ENCODE measurements at regions not wholly inside any gene's neighbourhood (a gene's known extent, or its start where the extent isn't known, plus 50 kb on each side); places are given as distances from the start of the nearest gene placed in this dataset.

DNA sequence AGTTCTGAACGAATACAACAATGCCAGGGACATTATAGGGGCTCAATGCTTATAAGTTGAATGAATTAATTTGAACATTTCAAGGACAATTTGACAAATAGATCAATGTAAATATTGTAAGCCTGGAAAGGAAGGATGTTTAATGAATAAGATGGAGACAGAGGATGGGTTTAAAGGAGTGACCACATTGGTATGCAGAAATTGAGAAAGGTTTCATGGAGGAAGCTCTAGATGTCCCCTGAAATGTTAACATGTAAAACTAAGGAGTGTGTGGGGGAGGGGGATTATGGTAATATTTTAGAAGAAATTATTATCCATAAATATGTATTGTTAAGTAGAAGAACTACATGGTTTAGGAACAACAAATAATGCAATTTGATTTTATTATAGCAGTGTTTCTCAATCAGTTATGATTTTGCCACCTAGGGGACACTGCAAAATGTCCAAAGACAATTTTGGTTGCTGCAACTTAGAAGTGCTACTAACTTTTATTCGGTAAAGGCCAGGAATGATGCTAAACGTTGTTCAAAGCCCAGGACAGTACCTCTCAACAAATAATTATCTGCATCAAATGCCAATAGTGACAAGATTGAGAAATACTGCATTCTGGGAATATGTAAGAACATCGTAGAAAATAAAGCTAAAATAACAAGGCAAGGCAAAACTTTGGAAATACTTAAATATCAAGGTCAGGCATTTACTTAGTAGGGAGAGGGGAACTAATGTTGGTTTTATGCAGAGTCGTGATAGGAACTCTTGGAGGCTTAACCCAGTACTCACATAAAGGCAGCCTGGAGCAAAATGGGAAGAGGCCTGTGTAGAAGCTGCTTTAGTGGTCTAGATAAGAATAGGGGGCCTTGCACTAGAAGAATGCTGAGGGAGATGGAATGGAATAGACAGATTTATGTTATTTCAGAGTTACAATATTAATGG lies 686.9 kb upstream of the CITED2 start:
- Mint-ChIP-seq H3K9me3 (no peaks in the 10 kb centered on the region), H3K36me3 (no peaks in the 10 kb centered on the region), H3K27ac (no peak overlapping the region), H3K4me1 (no peaks in the 10 kb centered on the region), H3K27me3 (no peaks in the 10 kb centered on the region), H3K4me3 (no peak overlapping the region)
- CTCF ChIA-PET = no interaction called here
- no peak for DNase-seq

DNA sequence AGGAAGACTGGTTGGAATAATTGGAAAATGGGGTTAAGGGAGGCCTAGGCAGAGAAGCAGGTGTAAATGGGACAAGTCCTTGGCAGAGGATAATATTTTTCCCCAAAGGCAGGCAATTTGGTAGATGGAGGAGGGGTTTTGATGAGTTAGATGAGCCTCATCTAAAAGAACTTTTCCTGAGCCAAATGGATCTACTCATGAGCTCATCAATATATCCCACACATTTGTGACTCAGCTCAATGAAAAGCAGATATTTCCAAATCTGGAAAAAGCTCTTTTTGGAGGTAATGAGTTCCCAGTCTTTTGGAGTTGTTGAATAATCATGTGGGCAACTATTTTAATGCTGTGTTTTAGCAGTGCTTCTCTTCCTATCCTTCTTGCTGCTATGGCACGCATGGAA lies 685.5 kb upstream of the CITED2 start:
- no peak for DNase-seq
- CTCF ChIA-PET = no interaction called here
- H3K9me3 Mint-ChIP-seq = no peaks in the 10 kb centered on the region
- H3K4me1 Mint-ChIP-seq = no peaks in the 10 kb centered on the region
- H3K27ac Mint-ChIP-seq = no peak overlapping the region
- H3K36me3 Mint-ChIP-seq = no peaks in the 10 kb centered on the region
- no peaks in the 10 kb centered on the region for H3K27me3 Mint-ChIP-seq
- no peak overlapping the region for H3K4me3 Mint-ChIP-seq

DNA sequence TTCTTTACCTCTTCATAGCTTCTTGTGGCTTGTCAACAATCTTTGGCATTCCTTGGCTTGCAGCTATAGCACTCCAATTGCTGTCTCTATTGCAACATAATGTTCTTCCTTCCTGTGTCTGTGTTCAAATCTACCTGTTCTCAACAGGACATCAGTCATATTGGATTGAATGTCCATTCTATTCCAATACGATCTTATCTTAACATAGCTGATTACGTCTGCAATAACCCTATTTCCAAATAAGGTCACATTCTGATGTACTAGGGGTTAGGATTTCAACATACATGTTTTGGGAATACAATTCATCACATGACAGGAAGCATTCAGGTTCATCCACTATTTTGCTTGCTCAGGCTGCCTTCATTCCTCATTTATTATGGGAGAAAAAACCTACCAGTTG lies 684.4 kb upstream of the CITED2 start:
- no peak for DNase-seq
- CTCF ChIA-PET = no interaction called here
- H3K36me3 Mint-ChIP-seq = no peaks in the 10 kb centered on the region
- H3K27ac Mint-ChIP-seq = no peak overlapping the region
- H3K9me3 Mint-ChIP-seq = no peaks in the 10 kb centered on the region
- no peak overlapping the region for H3K4me3 Mint-ChIP-seq
- no peaks in the 10 kb centered on the region for H3K27me3 Mint-ChIP-seq
- H3K4me1 Mint-ChIP-seq = no peaks in the 10 kb centered on the region

DNA sequence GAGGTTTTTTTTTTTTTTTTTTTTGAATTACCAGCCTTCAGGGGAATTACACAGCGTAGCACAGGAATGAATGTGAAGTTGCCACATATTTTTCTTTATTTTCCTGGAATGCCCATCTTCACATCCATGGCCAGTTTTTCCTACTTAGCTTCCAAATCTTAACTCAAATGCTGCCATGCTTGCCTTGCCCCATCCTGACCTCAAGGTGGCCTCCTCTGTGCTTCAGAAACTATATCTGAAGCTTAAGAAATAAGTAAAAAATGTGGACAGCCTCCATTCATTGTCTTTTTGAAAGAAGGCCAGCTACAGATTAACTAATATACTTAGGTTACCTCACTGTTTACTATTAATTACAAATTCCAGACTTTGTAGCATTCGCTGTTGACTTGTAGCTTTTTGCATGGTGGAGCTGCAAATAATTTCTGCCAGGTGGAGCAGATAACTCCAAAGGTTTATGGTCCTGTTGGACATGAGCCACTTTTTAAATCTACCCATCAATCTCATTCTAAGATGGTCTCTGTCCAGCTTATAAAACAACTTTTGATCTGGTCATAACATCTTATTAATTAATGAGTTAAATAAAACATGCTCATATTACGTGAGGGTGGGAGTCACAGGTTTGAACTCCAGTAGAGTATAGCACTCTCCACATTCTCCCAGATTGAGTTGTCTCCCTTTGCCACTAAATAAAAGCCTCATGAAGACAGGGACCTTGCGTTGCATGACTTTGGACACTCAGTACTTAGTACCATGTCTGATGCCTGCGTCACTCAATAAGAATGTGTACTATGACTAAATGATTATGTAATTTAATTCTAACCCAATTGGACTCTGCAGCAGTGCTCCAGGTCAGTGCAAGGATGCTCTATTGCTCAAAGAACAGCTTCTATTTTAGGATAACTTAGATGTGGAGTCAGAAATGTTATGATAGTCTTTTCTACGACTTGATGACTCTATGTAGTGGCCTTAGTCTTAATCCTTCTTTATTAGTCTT lies 678.6 kb upstream of the CITED2 start:
- no peak overlapping the region for H3K27ac Mint-ChIP-seq
- H3K36me3 Mint-ChIP-seq = no peaks in the 10 kb centered on the region
- no peak overlapping the region for H3K4me3 Mint-ChIP-seq
- H3K9me3 Mint-ChIP-seq = no peaks in the 10 kb centered on the region
- no peaks in the 10 kb centered on the region for H3K4me1 Mint-ChIP-seq
- DNase-seq = no peak
- CTCF ChIA-PET = interaction anchor here (0.9 to 1.3 kb wide), 2 partner anchors 9 to 869 kb away, joined by 3 read pairs; no protein-coding TSS in a partner anchor
- no peaks in the 10 kb centered on the region for H3K27me3 Mint-ChIP-seq

DNA sequence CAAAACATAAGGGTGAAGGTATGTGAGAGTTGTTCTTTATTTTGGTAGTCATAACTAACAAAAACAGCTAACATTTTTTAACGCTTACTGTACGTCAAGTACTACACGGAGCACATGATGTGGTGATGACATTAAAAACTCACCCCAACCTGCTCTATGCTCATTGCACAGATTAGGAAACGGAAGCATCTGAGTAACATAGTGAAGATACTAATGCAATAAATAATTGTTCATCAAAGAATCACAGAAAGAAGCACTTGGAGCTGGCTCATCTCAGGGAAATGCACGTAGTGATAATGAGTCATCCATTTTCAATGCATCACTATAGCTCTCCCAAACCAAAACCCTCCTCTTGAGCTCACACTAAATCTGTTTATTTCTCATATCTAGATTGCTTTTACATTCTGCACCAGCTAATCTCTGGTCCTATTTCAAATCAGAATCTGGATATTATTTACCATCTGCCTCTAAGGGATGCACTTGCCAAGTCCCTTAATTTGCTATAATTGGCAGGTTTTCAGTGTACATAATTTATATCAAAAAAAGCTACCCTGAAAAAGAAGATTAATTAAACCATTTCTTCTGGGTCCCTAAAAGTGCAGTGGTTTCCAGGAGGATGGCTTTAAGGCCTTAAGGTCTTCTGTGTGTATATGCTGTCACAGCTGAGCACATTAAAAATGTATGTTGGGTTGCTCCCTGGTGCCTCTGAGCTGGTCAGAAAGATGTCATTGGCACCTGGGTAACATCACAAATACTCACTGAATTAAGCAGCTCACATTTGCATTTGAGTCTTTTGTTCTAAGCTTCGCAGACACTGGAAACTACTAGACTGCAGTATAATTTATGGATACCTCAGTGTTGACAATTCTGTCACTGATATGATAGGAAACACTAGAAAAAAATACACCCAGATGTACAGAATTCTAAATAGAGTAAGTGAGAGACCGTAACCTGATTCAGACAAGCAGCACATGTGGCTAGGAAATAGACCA lies 677.4 kb upstream of the CITED2 start:
- Mint-ChIP-seq H3K27ac (no peak overlapping the region), H3K36me3 (no peaks in the 10 kb centered on the region), H3K9me3 (no peaks in the 10 kb centered on the region), H3K4me1 (no peaks in the 10 kb centered on the region), H3K27me3 (no peaks in the 10 kb centered on the region), H3K4me3 (no peak overlapping the region)
- DNase-seq = no peak
- CTCF ChIA-PET = interaction anchor here (1.3 kb wide), 1 partner anchor 8 kb away, joined by 3 read pairs; no protein-coding TSS in a partner anchor

DNA sequence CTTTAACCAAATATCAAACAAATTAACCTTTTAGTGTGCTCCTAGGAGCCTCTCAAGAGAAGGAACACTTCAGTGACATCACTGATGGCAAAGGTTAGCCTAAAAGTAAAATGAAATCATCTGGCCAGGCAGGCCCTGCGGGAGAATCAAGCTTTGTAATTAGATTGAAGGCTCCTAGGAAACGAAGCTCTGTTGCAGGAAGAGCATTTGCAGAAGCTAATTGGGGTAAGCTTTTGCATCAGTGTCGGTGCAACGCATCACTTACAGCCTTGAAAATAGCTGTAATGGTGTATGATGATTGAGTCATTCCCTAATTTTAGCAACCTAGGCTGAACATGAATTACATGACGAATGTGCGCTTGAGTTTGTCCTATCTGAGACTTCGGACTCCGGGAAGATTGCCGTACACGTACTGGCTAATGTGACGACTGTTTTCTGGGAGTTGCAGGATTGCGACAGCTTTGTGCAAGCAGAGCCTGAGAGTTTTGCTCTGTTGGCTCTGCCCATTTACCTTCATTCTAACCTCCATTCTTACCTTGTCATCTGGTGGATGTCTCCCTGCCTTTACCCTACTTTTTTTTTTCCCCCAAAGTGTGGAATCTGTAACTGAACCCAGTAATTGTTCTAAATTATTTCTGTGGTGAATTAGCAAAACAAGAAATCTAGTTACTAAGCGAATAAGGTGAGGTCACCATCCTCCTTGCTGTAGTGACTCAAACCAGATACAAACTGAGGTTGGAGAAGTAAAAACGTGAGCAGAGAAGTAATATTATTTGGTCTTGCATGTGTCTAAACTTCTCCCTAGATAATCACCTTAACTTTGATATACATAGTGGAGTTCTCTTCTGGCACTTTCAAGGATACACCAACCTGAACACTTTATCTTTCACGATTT lies 675.9 kb upstream of the CITED2 start:
- no peaks in the 10 kb centered on the region for H3K4me1 Mint-ChIP-seq
- no peak for DNase-seq
- CTCF ChIA-PET = no interaction called here
- H3K27me3 Mint-ChIP-seq = no peaks in the 10 kb centered on the region
- H3K4me3 Mint-ChIP-seq = no peak overlapping the region
- H3K9me3 Mint-ChIP-seq = no peaks in the 10 kb centered on the region
- H3K27ac Mint-ChIP-seq = no peak overlapping the region
- no peaks in the 10 kb centered on the region for H3K36me3 Mint-ChIP-seq

DNA sequence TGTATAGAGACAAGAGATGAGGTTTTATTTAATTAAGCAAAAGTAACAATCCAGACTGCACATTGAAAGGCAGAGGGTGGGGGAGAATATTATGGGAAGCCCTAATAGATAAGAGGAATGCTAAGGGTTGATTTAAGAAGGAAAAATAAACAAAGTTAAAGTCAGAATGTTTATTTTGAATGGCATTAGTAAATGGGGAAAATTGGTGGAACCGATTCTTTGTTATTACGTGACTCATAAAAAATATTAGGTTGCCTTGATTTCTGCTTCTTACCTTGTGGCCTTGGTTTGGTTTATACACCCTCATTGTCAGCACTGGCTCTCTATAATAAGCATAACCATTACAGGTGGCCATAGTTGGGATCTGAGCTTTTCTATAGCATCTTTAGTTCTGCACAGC lies 674.8 kb upstream of the CITED2 start:
- no peak overlapping the region for H3K27ac Mint-ChIP-seq
- no peaks in the 10 kb centered on the region for H3K36me3 Mint-ChIP-seq
- CTCF ChIA-PET = no interaction called here
- no peaks in the 10 kb centered on the region for H3K27me3 Mint-ChIP-seq
- no peak for DNase-seq
- H3K4me3 Mint-ChIP-seq = no peak overlapping the region
- no peaks in the 10 kb centered on the region for H3K4me1 Mint-ChIP-seq
- H3K9me3 Mint-ChIP-seq = no peaks in the 10 kb centered on the region

DNA sequence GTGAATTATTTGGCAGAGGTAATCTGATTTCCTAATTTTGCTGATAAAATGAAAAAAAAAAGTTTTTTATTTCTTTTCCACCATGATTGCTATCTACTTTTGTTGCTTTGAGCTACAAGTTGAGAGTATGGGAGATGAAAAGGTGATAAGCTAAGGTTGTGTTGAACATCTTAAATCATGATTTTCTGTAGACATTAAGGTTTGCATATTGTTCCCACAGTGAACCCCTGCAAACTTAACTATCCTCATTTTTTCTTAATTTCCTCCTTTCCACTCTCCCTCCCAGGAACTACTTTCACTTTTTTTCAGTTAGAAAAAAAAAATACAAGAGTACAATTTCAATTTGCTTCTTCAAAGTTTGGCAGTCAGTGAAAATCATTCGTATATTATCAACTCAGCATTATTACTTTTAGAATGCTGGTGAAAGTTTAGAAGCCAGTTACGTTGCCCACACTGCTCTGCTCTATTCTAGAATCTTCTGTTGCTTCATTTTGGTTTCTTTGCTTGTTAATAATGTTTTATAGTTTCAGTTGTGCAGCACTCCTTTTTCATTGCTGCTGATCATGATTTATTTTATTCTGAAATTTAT lies 673.8 kb upstream of the CITED2 start:
- Mint-ChIP-seq H3K27me3 (no peaks in the 10 kb centered on the region), H3K4me3 (no peak overlapping the region), H3K9me3 (no peaks in the 10 kb centered on the region), H3K27ac (no peak overlapping the region), H3K4me1 (no peaks in the 10 kb centered on the region), H3K36me3 (no peaks in the 10 kb centered on the region)
- CTCF ChIA-PET = interaction anchor here (0.7 kb wide), 1 partner anchor 88 kb away, joined by 3 read pairs; no protein-coding TSS in a partner anchor
- DNase-seq = no peak

DNA sequence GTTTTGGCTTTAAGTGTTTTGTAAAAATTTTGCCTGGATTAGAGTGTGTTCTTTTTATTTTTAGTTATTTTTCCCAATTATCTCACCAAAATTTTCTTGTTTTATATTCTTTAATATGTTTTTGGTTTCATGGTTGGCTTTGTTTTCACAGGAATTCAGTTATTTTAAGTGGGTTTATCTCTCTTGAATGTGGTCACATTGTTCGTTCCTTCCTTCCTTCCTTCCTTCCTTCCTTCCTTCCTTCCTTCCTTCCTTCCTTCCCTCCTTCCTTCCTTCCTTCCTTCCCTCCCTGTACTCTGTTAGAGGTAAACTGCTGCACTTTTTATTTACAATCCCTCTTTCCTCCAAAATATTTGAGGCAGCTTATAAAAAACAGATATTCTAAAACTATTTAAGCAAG lies 672.9 kb upstream of the CITED2 start:
- CTCF ChIA-PET = no interaction called here
- no peaks in the 10 kb centered on the region for H3K36me3 Mint-ChIP-seq
- no peaks in the 10 kb centered on the region for H3K27me3 Mint-ChIP-seq
- H3K4me1 Mint-ChIP-seq = no peaks in the 10 kb centered on the region
- no peak overlapping the region for H3K27ac Mint-ChIP-seq
- DNase-seq = no peak
- H3K9me3 Mint-ChIP-seq = no peaks in the 10 kb centered on the region
- no peak overlapping the region for H3K4me3 Mint-ChIP-seq

DNA sequence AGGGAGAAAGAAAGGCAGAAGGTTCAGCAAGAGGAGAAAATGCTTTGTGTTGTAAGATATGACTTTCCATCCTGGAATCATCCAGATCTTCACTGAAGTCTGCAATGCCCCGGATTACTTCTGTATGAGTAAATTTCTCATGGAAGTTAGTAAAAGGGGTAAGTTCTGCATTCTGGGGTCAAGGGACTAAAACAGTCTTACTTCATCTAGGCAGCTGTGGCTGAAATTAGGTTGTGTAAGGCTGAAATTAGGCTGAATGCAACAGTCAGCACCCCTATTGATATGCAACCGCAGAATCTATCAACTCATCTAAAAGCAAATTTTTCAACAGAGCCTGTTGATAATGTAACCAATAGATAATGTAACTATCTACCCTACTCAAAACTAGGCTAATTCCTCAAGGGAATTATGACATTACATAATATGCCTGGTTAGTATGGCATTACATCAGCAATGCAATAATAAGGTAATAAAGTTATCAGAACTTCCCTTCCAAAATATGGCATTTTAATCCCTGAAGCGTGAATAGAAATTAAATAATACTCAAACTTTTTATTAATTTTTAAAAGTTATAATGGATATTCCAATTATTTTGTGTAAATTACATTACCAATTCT lies 671.7 kb upstream of the CITED2 start:
- no peaks in the 10 kb centered on the region for H3K27me3 Mint-ChIP-seq
- no peaks in the 10 kb centered on the region for H3K4me1 Mint-ChIP-seq
- CTCF ChIA-PET = no interaction called here
- no peaks in the 10 kb centered on the region for H3K36me3 Mint-ChIP-seq
- H3K27ac Mint-ChIP-seq = no peak overlapping the region
- no peak overlapping the region for H3K4me3 Mint-ChIP-seq
- no peak for DNase-seq
- no peaks in the 10 kb centered on the region for H3K9me3 Mint-ChIP-seq

DNA sequence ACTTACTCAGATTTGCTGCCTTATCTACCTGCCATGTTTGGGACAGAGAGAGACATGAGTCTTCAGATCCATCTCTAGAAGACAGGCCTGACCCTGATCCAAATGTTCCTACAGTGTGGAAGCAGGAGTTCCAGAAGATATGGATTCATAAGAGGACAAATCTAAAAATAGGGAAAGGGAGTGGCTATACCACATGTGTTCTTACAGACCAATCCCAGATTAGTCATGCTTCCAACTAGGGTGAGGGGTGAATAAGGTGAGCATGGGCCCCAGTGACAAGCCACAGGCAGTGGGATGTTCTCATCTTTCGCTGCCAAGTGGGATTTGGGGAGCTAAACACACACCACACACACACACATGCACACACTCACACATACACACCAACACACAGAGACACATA lies 670.7 kb upstream of the CITED2 start:
- no peak overlapping the region for H3K27ac Mint-ChIP-seq

DNA sequence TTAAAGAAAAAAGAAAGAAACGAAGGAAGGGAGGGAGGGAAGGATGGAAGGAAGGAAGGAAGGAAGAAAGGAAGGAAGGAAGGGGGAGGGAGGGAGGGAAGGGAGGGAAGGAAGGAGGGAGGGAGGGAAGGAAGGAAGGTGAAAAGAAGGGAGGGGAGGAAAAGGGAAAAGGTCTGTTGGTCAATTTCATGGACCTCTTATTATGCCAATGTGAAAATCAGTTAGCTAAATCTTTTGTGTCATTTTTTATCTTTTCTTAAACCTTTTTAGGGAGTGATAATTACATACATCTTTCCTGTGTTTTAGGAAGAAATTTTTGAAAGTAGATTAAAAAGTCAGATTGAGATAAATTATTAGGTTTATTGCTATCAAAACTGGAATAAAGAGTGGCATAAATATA lies 670.2 kb upstream of the CITED2 start:
- Mint-ChIP-seq H3K27ac (no peak overlapping the region), H3K27me3 (no peaks in the 10 kb centered on the region), H3K4me3 (no peak overlapping the region), H3K36me3 (no peaks in the 10 kb centered on the region), H3K9me3 (no peaks in the 10 kb centered on the region), H3K4me1 (no peaks in the 10 kb centered on the region)
- CTCF ChIA-PET = interaction anchor here (1.2 kb wide), 1 partner anchor 675 kb away, joined by 3 read pairs; no protein-coding TSS in a partner anchor
- DNase-seq = no peak

More for the DNA sequence above, 670.7 kb upstream of the CITED2 start:
- no peaks in the 10 kb centered on the region for H3K9me3 Mint-ChIP-seq
- no peak overlapping the region for H3K4me3 Mint-ChIP-seq
- CTCF ChIA-PET = interaction anchor here (1.2 kb wide), 1 partner anchor 676 kb away, joined by 3 read pairs; no protein-coding TSS in a partner anchor
- H3K27me3 Mint-ChIP-seq = no peaks in the 10 kb centered on the region
- H3K36me3 Mint-ChIP-seq = no peaks in the 10 kb centered on the region
- no peak for DNase-seq
- H3K4me1 Mint-ChIP-seq = no peaks in the 10 kb centered on the region
